ENCODE measurements at regions not wholly inside any gene's neighbourhood (a gene's known extent, or its start where the extent isn't known, plus 50 kb on each side); places are given as distances from the start of the nearest gene placed in this dataset.

GRCh38 chr3:13150624-13151023, 77.4 kb upstream of the IQSEC1 start:
- Histone ChIP-seq H3K18ac (ENCODE audit: low read depth, low read length) (no peak overlapping the region), H3K9me1 (ENCODE audit: insufficient read depth, low read length) (no peaks in the 10 kb centered on the region), H3K56ac (ENCODE audit: extremely low read depth, insufficient read depth, low read length) (no peak overlapping the region), H3K27me3 (ENCODE audit: control insufficient read depth, insufficient read depth, low read length) (peaks cover 12% of the 10 kb centered on the region; the same call in 1 of the 2 replicates), H3K9ac (ENCODE audit: low read depth, low read length) (no peak overlapping the region), H4K91ac (ENCODE audit: insufficient read depth, low read depth, low read length) (no peak overlapping the region), H3K9me3 (ENCODE audit: control insufficient read depth, insufficient read depth, low read length) (no peaks in the 10 kb centered on the region; the same call in 1 of the 2 replicates), H2AFZ (replicated peaks; ENCODE audit: low read length, poor library complexity) (no peak overlapping the region), H3K36me3 (ENCODE audit: control insufficient read depth, insufficient read depth, low read length) (no peaks in the 10 kb centered on the region), H4K20me1 (ENCODE audit: insufficient read depth, low read length) (no peaks in the 10 kb centered on the region), H2AK9ac (replicated peaks; ENCODE audit: low read depth, low read length, poor library complexity) (no peak overlapping the region), H4K5ac (ENCODE audit: low read depth, low read length) (no peak overlapping the region), H2BK120ac (ENCODE audit: low read depth, low read length) (no peak overlapping the region), H3K14ac (replicated peaks; ENCODE audit: low read depth, low read length) (no peak overlapping the region), H3K4ac (ENCODE audit: low read depth, low read length) (no peak overlapping the region), H3K79me1 (ENCODE audit: low read depth in 1 of 2, low read length in 2 of 2) (no peaks in the 10 kb centered on the region), H3K27ac (ENCODE audit: insufficient read depth, low read length) (no peak overlapping the region), H4K8ac (ENCODE audit: low read depth in 2 of 2, low read length in 2 of 2) (no peak overlapping the region), H3K4me1 (ENCODE audit: control insufficient read depth, insufficient read depth, low read length) (no peaks in the 10 kb centered on the region), H3K4me2 (ENCODE audit: low read depth, low read length) (no peak overlapping the region), H3K4me3 (ENCODE audit: insufficient read depth, low read depth, low read length) (no peak overlapping the region), H2BK5ac (ENCODE audit: low read depth, low read length, poor library complexity, severe bottlenecking) (no peak overlapping the region), H3K23ac (ENCODE audit: low read depth, low read length) (no peak overlapping the region), H2BK20ac (ENCODE audit: low read depth, low read length) (no peak overlapping the region), H2AK5ac (ENCODE audit: low read depth, low read length) (no peak overlapping the region), H2BK15ac (ENCODE audit: low read depth, low read length) (no peak overlapping the region)
- DNase-seq (no peak), ATAC-seq (ENCODE audit: low read depth) (no peak)
- 83% methylated on average over 1 of the region's 5 CpGs; no CpG with 5 or more reads in 1 of the 2 experiments for WGBS, 2 experiments (ENCODE audit: extremely low coverage in 2 of 2, insufficient read length in 1 of 2)
- ChIA-PET CTCF (no interaction called here), POLR2A (ENCODE audit: unreplicated experiment) (no interaction called here)
- dilution Hi-C loops (cut with HindIII; ENCODE audit: low sequenced_read_pairs, unreplicated experiment): no loop called here
- intact Hi-C loops (cut with micrococcal nuclease): no loop called here
- in situ Hi-C loops (cut with MboI; ENCODE audit: low sequenced_read_pairs): no loop called here
- TF ChIP-seq CEBPB (IDR thresholded peaks at IDR 0.05; ENCODE audit: low read depth, low read length) (no peak), RFX5 (IDR thresholded peaks at IDR 0.05; ENCODE audit: low read depth, low read length) (no peak)
- BruUV-seq (replicated peaks): no TSS peak
